AG10803 (cell line): ENCODE measurements at regions not wholly inside any gene's neighbourhood (a gene's known extent, or its start where the extent isn't known, plus 50 kb on each side); places are given as distances from the start of the nearest gene placed in this dataset.

ENCODE experiments used
- DNase-seq: peaks from one replicate; pipeline ENCODE4 v3.0.0; 2010; ENCODE audit warnings: low read depth
- H3K4me3 ChIP-seq: 2 replicates; pipeline ENCODE4 v1.5.1; 2011; ENCODE audit warnings: mild to moderate bottlenecking, low read length, control low read depth
- CTCF ChIP-seq: conservative IDR thresholded peaks from 2 replicates; pipeline ENCODE4 v1.5.1; 2011; ENCODE audit warnings: mild to moderate bottlenecking, low read length, control low read depth, inconsistent platforms

GRCh38 chr1:189274267-189274666 is 1203.4 kb downstream of the BRINP3 start:
- H3K4me3 ChIP-seq: no peak overlapping the region
- no peak for DNase-seq
- no peak for TF ChIP-seq CTCF

- H3K4me3 ChIP-seq: no peak overlapping the region
Observed at GRCh38 chr1:189275796-189276195, 1201.9 kb downstream of the BRINP3 start.

GRCh38 chr1:189289346-189289745 is 1188.3 kb downstream of the BRINP3 start:
- no peak for TF ChIP-seq CTCF
- no peak overlapping the region for H3K4me3 ChIP-seq
- DNase-seq: no peak

More at GRCh38 chr1:189275796-189276195, 1201.9 kb downstream of the BRINP3 start:
- DNase-seq: no peak
- TF ChIP-seq CTCF: no peak

GRCh38 chr1:189301235-189301634 is 1176.4 kb downstream of the BRINP3 start:
- no peak overlapping the region for H3K4me3 ChIP-seq
- no peak for DNase-seq
- TF ChIP-seq CTCF: no peak

DNA sequence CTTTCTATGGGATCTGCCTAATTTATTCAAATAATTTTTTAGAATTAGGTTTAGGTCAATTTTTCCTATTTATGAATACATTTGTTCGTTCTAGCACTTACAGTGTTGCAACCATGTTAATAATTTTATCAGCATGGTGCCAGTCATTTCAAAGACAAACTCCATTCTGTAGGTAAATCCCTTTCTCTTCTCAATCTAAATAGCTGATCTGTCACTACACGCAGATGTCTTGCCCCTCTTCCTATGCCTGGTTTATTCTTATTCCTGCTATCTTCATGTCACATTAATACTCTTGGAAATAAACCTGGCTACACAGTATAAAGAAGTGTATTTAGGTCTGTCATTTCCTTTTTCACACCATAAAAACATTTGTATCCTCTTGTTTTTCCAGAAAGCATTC is 1172.4 kb downstream of the BRINP3 start:
- no peak for DNase-seq
- H3K4me3 ChIP-seq: no peak overlapping the region
- no peak for TF ChIP-seq CTCF

DNA sequence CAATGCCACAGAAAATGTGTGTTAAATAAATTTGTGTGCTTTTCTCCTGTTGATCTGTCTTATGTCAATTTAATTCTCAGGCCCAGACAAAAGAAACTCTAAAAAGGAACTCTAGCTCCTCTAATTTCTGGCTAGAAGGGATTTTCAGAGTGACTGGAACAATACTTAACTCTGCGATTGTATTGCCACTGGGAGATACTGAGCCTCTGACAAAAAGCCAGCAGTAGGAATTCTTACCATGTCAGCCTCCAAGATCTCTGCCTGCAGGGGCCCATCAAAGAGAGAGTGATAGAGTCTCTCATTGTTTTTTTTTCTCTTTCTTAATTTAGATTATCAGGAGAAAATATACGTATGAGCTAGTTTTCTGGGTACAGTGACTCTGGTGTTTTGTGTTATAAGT is 1165.7 kb downstream of the BRINP3 start:
- H3K4me3 ChIP-seq: no peak overlapping the region
- no peak for DNase-seq
- TF ChIP-seq CTCF: no peak

DNA sequence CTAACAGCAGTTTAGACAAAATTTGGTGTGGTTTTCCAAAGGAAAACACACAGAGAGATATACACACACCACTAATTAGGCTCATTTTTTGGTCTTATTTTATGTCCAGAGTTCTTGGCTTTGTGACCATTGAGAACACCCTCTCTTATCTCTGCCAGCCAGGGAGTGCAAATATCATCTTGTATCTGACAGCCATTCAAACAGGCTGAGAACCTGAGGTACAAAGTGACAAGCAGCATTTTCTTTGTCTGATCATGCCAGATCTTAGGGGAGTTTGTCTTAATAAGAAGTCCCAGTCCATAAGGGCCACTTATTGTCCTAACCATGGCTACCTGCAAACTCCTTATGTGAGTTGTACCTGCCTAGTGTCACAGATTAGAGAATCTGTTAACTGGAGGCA is 1165.2 kb downstream of the BRINP3 start:
- DNase-seq: no peak
- H3K4me3 ChIP-seq: no peak overlapping the region
- TF ChIP-seq CTCF: no peak
